GM13976 (cell line): ENCODE measurements at regions not wholly inside any gene's neighbourhood (a gene's known extent, or its start where the extent isn't known, plus 50 kb on each side); places are given as distances from the start of the nearest gene placed in this dataset.
"Not testable (repeated sequence)": the region's sequence is repeated elsewhere in the genome, so short reads cannot be mapped to it uniquely, and the experiment has no call there.

ENCODE experiments used
- DNase-seq: peaks from one replicate; pipeline ENCODE4 v3.0.0; 2012; ENCODE audit warnings: low spot score
- in situ Hi-C: fragments of 300-500 bp; cut with MboI; formaldehyde crosslinking; loops from one replicate; pipeline ENCODE4 v1.12.0; 2022; ENCODE audit warnings: low sequenced_read_pairs, mixed read lengths, inconsistent platforms; ENCODE audit not compliant: unreplicated experiment
- TF ChIP-seq, protein P1 (sequence below): IDR thresholded peaks from 2 replicates; pipeline ENCODE4 v1.5.1; 2012; ENCODE audit warnings: borderline replicate concordance, mild to moderate bottlenecking; ENCODE audit not compliant: insufficient read depth; ENCODE audit errors: extremely low read depth, missing control alignments, control extremely low read depth

DNA sequence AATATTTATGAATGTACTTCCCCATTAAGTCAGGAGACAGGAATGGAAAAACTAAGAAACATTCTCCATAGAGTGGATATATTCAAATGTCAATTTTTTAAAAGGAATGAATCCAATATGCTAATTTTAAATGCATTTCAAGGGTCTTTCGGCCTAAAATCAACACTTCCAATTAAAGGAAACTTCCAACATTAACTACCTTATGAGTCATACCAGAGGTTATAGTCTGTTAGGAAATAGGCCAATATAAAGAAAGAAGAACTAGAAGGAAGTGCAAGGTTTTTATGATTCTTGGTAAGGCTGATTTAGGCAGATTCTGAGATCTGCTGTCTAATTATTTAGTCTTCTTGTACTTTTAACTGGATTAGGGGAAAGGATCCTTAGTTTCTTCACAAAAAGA is 260.1 kb upstream of the EDNRA start:
- DNase-seq = no peak
- TF ChIP-seq, protein P1, sequence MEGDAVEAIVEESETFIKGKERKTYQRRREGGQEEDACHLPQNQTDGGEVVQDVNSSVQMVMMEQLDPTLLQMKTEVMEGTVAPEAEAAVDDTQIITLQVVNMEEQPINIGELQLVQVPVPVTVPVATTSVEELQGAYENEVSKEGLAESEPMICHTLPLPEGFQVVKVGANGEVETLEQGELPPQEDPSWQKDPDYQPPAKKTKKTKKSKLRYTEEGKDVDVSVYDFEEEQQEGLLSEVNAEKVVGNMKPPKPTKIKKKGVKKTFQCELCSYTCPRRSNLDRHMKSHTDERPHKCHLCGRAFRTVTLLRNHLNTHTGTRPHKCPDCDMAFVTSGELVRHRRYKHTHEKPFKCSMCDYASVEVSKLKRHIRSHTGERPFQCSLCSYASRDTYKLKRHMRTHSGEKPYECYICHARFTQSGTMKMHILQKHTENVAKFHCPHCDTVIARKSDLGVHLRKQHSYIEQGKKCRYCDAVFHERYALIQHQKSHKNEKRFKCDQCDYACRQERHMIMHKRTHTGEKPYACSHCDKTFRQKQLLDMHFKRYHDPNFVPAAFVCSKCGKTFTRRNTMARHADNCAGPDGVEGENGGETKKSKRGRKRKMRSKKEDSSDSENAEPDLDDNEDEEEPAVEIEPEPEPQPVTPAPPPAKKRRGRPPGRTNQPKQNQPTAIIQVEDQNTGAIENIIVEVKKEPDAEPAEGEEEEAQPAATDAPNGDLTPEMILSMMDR = no peak

DNA sequence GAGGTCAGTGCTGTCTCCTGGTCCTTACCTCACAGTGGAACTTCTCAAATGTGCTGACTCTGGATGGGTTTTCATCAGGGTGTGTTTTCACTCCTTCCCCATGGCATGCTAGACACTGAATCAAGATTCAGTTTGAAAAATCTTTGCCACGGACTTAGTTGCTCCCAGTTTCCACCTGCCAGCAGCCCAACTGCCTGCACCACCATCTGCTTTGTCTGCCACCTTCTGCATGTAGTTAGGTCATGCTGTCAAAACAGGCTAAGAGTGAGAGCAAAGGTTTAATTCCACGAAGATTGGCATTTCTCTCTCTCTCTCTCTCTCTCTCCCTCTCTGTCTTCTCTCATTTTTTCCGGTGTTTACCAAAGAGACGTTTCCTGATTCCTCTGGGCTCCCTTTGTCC is 258.0 kb upstream of the EDNRA start:
- in situ Hi-C loops = no loop called here
- DNase-seq = no peak
- TF ChIP-seq, protein P1 = no peak

More for the DNA sequence above, 260.1 kb upstream of the EDNRA start:
- in situ Hi-C loops = no loop called here

DNA sequence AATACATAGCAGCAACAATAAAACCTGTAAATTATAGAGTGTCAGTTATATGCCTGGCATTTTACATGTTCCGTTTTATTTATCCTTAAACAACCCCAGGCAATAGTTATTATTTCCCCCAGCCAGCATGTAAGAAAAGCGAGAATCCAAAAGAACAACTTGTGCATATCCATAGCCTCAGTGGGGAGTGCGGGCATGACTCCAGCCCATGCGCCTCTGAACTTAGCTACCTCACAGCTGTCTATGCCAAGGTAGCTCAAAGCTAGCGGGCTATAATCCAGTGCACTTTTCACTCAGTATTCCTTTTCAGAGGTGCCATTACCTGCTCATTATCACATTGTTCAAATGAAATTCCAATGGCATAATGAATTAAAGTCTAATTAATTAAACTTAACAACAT is 257.3 kb upstream of the EDNRA start:
- TF ChIP-seq, protein P1 = no peak
- DNase-seq = no peak
- in situ Hi-C loops = no loop called here

DNA sequence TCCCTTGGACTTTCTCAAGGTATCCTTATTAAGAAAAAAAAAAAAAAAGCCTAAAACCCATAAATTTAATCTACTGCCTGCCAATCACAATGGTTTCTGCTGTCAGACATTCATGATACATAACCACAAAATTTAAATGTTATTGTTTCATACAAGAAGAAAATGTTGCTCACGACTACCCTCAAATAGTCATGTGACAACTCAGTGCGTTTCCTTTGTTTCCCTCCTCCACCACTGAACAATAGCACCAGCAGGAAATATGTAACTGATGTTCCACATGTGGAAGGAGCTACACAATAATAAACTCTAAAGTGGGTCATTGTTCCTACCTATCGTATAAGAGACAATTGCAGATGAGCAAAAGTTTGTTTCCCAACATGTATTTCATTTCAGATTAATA is 244.1 kb upstream of the EDNRA start:
- TF ChIP-seq, protein P1 = no peak
- DNase-seq = no peak
- in situ Hi-C loops = no loop called here

DNA sequence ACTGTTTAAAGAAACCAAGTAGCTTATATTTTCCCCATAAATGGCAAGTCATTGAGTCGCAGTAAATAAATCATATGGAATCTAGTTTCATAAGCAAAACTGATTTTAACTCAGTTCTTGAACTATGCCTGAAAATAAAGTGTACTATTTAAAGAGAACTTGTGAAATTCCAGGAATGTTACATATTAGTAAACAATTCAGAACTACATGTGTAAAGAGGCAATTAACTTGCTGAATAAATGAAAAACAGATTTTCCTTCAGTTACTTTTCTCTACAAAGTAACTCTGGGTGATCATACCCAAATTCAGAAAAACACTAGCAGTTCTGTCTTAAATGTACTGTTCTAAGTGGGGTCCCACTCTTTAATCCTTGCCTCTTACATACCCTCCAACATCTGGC is 236.1 kb upstream of the EDNRA start:
- in situ Hi-C loops = no loop called here
- DNase-seq = no peak
- TF ChIP-seq, protein P1 = no peak

DNA sequence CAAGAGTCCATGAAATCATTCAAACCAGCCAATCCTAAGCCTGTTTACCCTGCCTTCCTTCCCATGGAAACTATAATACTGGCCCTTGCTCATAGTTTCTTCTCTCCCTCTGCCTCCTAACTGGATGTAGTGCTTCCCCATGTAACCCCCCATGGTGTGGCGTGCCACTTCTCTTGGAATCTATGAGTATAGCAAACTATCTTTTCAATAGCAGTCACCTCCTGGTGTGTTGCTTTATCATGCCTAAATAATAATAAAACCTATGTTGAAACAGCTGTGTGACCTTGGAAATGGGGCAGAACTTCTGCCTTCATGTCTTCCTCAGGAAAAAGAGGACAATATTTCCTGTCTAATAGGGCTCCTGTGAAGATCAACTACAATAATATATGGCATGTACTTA is 234.8 kb upstream of the EDNRA start:
- in situ Hi-C loops = no loop called here
- TF ChIP-seq, protein P1 = no peak
- no peak for DNase-seq

DNA sequence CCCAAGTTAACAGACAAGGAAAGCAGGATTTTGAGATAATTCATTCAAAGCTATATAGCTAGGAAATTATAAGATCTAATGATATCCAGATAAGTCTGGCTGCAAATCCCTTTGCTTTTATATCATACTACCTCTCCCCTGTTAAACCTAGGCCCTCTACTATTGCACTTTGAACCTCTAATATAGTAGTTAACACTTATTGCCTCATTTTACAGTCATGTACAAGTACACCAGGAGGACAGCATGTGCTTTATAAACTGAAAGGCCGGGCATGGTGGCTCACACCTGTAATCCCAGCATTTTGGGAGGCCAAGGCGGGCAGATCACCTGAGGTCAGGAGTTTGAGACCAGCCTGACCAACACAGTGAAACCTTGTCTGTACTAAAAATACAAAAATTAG is 234.4 kb upstream of the EDNRA start:
- in situ Hi-C loops, DNase-seq: not testable (repeated sequence)
